ENCODE measurements at regions not wholly inside any gene's neighbourhood (a gene's known extent, or its start where the extent isn't known, plus 50 kb on each side); places are given as distances from the start of the nearest gene placed in this dataset.

GRCh38 chr2:121159291-121160071 lies 125.5 kb downstream of the TFCP2L1 start:
- no peak for DNase-seq (ENCODE audit: low read depth in 2 of 2)

GRCh38 chr2:121160366-121160765 lies 124.6 kb downstream of the TFCP2L1 start:
- no peak for DNase-seq (ENCODE audit: low read depth in 2 of 2)

GRCh38 chr2:121161272-121161671 lies 123.7 kb downstream of the TFCP2L1 start:
- no peak for DNase-seq (ENCODE audit: low read depth in 2 of 2)

GRCh38 chr2:121162893-121163292 lies 122.1 kb downstream of the TFCP2L1 start:
- no peak for DNase-seq (ENCODE audit: low read depth in 2 of 2)

GRCh38 chr2:121164042-121164441 lies 121.0 kb downstream of the TFCP2L1 start:
- DNase-seq (ENCODE audit: low read depth in 2 of 2): no peak

- no peak for DNase-seq (ENCODE audit: low read depth in 2 of 2)
Observed at GRCh38 chr2:121165038-121165542, 119.9 kb downstream of the TFCP2L1 start.
